Cerebellar nuclear complex (tissue), 1 donor: ENCODE measurements at regions not wholly inside any gene's neighbourhood (a gene's known extent, or its start where the extent isn't known, plus 50 kb on each side); places are given as distances from the start of the nearest gene placed in this dataset.
"Not testable (repeated sequence)": the region's sequence is repeated elsewhere in the genome, so short reads cannot be mapped to it uniquely, and the experiment has no call there.

ENCODE experiments used
- DNase-seq, 2 experiments: peaks; one replicate each; lab custom pipeline; 2025; lab: John Stamatoyannopoulos, UW

DNA sequence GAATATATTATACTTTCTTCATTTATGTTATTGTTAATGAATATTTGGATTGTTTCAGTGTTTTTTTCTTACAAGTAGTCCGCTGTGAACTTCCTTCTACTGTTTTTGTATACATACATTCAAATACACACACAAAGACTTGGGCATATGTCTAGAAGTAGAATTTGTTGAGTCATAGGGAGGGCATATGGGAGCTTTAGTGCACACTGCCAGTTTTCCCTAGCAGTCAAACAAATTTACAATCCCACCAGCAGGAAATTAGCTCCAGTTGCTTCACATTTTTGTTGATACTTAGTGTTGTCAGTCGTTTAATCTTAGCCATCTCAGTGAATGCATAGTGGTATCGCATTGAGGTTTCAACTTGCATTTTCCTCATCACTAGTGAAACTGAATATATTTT lies 492.3 kb downstream of the DIPK2A start:
- no peak for DNase-seq

DNA sequence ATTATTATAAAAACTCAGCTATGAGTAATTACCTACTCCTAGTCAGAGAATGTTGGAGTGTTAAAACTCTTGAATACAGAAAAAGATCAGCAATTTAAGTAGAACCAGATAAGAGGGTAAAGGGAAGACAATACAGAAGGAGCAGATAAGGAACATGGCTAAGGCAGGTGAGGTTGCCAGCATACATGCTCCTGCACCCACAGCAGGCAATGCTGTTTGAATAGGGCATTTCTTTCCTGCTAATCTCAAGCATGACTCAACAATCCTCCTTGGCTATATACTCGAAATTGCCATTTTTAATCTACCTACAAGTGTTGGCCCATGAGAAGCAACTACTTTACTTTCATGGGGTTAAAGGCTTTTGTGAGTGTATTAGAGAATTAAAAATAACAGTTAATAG lies 494.5 kb downstream of the DIPK2A start:
- no peak for DNase-seq

DNA sequence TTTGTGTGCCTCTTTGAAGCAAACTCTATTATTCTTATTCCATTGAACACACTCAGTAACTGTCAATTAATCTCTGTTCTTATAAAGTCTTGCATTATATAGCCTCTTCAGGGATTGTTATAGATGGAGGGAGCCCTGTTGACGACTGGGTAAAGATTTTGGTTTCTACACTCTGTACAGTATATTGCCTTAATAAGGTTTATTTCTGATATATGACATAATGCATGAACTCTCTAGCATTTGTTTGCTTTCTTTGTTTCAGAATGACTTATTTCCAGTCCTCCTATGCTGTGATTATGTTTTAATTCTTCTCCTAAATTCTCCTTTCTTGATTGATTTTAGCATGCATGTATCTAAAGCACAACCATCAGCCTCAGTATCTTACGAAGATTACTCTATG lies 494.9 kb downstream of the DIPK2A start:
- no peak for DNase-seq

DNA sequence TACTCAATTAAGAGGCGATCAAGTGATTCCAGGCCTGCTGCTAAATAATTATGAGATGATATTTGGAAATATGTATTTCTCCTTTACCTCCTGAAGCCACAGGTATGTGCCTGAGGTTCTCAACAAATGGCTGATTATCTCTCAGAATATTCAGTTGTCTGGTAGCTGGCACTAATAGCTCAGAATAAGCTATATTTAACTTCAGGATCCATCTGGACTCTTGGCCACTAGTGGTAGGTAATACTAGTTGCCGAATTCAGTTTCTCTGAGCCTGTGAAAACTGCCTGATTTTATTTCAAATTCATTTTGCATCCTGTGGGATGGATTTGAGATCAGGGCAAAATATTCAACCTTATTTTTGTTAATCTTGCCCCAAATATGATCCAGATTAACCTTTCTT lies 499.0 kb downstream of the DIPK2A start:
- DNase-seq, result peak; percentile 67 to 77

DNA sequence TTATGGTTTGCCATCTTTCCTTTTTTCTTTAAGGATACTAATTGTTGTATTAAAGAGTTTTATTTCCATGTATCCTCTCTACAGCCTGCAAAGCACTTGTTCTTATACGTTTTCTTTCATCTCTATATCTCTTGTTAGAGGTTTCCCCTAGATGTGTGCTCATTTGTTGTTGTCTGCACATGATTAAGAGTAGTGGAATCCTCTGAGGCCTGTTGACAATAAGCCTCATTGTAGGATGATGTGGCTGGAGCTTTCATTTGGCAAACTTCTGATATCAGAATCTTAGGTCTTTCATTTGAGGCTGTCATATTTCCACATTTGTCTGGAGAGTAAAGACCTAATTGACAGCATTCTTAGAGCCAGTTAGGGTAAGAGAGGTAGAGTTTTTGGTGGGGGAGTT lies 506.0 kb downstream of the DIPK2A start:
- no peak for DNase-seq

DNA sequence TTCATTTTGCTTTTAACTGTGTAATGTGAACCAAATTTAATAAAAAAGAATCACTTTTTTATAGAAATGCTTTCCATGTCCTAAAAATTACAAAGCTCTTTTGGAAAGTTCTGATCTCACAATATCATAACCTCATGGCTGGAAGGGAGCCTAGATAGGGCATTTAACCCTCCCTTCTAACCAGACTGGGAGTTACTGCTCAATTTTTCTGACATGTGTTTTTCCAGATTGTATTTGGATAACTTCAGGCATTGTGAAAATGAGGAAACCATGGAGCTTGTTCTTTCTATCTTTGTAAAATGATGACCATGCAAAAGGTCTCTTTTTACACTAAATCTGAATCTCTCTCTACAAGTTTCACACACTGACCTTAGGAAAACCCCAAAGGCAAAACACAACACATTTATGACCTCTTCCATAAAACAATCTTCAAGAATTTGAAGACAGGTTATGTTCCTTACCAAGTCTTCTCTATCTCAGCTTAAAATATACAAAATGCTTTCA lies 508.8 kb downstream of the DIPK2A start:
- DNase-seq, result no peak

DNA sequence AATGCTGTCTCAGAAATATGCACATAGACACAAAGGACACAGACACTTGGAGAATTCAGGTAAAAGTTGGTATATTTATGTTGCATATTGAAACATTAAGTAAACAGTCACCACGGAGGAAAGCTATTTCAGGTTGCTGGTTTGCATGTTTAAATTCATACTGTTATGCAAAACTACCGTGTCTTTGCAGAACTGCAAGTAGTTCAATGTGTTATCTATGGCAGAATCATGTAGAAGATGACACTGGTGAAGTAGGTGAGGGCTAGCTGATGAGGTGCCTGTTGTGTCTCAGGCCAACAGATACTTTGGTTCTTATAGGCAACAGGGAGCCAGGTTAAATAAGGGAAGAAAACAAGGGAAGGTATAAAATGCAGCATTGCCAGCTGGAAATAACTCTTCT lies 511.3 kb downstream of the DIPK2A start:
- no peak for DNase-seq

DNA sequence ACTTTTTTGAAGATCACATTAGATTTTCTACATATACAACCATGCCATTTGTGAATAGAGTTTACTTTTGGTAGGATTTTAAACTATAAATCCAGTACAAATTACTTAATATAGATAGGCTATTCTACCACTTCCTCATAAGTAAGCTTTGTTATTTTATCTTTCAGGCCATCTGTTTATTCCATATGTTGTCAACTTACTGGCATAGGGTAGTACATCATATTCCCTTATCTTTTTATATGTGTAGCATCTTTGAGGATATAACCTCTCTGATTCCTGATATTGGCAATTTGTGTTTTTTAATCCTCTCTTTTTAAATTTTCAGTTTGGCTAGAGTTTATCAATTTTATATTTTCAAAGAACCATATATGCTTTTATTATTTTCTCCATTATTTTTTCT lies 515.4 kb downstream of the DIPK2A start:
- DNase-seq, result no peak

DNA sequence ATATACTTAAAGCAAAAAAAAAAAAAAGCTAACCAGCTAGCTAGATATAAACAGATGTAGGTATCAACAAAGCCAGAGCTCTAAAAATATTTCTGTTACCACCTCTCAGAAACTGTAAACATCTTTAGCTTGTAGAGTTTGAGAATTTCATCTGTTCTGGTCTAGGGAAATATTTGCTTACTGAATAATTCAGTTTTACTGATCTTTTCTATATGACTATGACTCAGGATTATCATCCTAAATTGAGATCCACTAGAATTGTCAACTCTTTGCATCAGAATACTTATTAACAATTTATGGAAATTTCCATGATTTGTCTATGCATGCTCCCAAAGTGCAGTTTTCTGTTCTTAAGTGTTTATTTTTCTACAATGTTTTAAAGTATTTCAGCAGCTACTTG lies 517.3 kb downstream of the DIPK2A start:
- no peak for DNase-seq

DNA sequence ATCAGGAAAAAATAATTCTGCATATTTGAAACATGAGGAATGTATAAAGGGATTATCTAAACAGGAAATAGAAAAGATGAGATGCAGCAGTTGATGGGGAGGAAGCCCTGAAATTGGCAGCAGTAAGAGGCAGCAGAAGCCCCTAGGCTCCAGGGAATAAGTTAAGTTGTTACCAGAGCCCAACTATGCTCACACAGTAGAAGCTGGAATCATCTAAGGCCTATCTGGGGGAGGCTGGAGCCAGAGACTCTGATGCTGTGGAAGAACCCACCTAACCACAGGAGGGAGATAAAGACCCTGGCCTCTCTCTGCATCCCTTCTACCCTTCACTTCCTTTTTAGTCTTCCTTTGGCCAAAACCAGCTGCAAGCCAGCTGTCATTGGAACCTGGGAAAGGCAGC lies 519.7 kb downstream of the DIPK2A start:
- no peak for DNase-seq

DNA sequence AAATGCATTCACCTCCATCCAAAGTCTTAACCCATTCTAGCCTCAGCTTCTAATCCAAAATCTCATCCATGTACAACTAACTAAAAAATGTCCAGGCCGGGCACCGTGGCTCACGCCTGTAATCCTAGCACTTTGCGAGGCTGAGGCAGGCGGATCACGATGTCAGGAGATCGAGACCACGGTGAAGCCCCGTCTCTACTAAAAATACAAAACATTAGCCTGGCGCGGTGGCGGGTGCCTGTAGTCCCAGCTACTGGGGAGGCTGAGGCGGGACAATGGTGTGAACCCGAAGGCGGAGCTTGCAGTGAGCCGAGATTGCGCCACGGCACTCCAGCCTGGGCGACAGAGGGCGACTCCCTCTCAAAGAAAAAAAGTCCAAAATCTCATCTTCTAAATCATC lies 523.0 kb downstream of the DIPK2A start:
- DNase-seq, result not testable (repeated sequence)

DNA sequence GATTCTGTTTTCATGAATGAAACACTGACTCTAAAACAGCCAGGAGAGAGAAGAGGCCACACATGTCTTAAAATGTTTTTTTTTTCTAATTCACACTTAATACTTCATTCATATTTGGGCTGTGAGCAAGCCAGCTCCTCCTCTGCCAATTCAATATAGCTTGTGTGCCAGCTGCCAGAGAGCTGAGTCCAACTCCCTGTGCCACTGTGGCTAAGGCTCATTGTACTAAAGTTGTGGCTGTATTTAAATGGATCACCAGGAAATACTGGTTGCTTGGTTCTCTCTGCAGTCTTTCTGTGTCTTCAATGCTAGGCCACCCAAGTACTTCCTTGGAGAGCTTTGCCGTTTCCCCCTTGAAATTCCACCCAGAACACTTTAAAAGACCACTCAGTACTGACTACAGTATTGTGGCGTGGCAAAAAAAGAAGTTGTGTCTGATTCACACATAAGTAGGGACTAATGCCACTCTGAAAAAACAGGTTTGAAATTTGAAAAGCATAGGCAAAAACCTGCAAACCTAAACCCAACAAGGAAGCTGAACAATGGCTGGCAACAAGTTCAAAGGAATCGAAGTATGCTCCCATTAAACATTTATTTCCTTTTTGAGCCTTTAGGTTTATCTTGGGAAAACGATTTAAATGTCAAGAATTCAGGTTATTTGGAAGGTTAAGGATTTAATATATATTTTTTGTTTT lies 524.7 kb downstream of the DIPK2A start:
- no peak for DNase-seq

DNA sequence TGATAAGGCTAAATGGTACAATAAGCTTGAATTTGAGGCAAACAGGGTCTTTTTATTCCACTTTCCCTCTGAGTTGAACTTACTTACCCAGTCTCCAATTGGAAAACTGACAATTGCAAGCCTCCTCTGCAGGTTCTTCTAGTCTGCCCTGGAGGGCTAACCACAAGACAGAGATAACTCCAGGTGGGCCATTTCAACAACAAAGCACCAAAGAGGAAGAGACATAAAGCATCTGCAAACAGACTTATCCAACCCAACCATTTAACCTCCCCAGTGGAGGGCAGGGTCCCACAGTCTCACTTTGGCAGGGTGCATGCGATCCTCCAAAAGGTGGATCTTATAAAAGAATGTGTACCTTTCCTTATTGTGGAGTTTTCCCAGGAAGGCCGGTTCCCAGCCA lies 525.8 kb downstream of the DIPK2A start:
- DNase-seq, result no peak

DNA sequence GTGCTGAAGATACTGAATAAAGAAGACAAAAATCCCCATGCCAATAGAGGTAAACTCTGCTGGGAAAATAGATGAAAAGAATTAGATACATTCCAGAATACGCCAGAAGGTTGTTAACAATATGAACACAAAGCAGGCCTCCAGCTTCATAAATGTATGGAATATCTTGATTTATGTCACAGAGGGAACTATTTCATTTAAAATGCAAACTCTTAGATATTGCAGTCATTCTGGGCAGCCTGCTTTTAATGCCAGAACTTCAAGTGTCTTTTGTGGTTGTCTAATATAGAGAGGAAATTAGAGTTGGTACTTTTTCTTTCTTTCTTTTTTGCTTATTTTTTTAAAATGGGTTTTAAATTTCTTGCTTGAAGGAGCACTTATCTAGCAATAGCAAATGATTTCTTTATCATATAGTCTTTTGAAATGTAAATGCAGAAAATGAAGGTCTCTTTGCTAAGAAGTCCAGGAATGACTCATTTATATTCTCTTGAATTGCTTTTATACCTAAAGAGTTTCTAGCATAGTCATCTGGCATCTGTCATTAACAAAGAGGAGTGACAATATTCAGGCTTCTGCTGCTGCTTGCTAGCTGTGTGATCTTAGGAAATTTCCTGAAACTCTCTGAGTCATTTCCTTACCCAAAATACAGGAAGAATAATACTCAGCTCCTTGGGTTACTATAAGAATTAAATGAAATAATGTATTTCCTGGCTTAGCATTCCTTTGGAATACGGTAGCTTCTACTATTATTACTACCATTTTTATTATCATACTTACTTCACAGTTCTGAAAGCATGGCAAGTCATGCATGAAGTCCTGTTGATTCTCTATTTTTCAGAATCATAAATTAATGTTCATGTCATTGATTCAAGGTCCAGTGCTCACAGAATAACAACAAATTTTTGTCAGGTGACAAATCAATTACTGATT lies 527.6 kb downstream of the DIPK2A start:
- DNase-seq, result no peak

DNA sequence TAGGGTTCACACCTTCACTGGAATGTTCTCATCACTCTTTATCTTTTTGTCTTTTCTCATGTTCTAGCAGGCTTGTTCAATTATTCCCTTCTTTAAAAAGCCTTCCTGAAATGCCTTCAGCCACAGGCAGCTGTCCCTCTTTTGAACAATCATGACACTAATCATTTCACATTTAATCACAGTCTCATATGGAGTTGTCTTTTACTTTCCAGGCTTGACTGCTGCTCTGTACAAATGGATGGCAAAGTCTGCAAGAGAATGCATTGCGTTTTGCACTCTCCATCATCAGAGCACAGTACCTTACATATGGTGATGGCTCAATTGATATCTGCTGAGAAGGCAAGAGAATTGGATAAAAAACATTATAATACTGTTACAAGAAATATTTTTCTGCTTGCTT lies 529.8 kb downstream of the DIPK2A start:
- no peak for DNase-seq

DNA sequence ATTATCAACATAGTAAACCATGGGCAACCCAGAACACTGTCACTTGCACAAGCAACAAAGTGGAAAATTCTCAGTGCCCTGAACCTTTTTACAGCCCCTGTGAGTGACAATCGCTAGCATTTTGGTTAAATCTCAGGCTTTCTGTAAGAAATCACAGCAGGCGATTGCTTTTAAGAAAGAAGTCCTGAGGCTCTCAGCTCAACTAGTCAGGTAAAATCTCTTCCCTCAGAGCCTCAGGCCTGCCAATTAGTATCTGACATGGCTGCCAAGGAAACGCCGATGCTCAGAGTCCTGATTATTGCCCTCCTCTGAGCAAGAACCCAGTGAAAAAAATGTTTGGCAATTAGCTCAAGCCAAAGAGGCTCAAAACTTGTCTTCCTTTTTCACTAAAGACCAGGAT lies 530.8 kb downstream of the DIPK2A start:
- no peak for DNase-seq

DNA sequence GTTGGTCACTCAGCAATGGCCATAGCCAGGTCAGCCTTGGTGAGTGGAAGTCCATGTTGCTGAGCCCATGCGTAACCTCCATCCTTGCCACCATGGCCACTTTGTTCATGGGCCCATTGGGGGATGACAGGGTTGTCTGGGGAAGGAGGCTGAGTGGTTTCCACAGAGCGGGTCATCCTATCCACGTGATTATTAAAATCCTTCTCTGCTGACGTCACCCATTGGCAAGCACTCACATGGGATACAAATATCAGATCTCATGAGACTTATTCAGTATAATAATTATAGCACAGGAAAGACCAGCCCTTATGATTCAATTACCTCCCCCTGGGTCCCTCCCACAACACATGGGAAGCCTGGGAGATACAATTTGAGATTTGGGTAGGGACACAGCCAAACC lies 534.8 kb downstream of the DIPK2A start:
- DNase-seq, result not testable (repeated sequence)

DNA sequence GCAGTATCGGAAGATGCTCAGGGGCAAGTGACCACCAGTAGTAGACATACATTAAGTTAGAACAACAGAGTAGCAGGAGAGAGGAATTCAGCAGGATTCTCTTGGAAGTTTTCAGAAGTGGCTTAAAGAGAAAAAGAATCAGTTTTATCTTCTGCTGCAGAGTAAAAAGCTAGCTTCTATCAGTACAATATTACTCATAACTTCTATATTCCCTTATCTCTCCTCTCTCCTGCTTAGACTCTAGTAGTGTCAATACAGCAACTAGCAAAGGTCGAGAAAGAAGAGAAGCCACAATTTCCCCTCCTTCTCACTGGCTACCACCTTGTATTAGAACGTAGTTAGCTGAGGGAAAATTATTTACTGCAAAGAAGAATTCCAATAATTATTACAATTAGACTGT lies 539.7 kb downstream of the DIPK2A start:
- DNase-seq, result no peak

DNA sequence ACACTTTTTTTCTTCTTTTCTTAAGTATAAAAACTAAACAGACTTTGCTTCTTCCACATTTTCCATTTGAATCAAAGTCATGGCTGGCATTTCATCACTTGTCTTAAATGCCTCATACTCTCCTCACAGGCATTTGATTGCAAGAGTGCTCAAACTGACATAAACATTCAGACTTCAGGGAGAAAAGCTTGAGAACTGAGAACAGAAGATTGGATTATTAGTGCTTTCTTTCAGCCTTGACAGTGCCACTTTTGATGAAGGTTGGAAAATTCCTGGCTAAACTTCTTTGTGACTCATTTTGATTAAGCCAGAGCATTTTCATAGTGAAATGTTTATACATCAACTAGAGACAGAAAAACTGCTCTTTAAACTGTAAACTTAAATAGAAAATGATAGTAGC lies 544.4 kb downstream of the DIPK2A start:
- no peak for DNase-seq

DNA sequence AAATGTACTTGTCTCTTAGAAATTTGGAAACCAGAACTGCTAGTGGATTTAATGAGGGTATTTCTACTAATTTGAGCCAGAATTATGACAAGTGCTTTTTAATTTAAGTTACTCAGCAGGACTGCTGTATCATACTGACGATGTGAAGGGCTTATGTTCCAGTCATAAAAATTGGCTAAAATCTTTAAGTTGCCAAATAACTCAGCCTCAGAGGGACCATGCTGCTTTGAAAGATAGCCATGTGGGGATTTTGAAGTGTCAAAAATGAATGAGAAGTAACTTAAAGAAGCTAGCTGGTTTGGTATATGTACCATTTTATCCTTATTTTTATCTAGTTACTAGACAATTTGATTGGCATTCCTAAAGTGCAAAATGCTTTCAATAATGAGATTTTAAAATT lies 545.0 kb downstream of the DIPK2A start:
- no peak for DNase-seq

DNA sequence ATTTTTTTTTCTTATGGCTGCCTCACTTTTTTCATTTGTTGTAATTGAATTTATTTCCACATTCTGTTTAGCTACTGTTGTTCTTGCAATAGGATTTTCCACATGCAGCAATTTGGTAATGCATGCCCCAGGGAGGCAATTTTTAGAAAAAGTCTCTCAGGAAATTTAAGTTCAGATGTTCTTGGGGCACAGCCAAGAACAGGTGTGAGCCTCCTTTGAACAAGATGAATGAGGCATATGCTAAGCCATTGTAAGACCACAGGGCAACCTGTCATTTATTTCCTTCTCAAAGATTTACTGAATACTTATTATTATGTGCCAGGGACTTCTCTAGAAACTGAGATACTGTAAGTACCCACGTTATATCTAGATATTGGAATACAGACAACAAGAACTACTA lies 549.5 kb downstream of the DIPK2A start:
- no peak for DNase-seq

DNA sequence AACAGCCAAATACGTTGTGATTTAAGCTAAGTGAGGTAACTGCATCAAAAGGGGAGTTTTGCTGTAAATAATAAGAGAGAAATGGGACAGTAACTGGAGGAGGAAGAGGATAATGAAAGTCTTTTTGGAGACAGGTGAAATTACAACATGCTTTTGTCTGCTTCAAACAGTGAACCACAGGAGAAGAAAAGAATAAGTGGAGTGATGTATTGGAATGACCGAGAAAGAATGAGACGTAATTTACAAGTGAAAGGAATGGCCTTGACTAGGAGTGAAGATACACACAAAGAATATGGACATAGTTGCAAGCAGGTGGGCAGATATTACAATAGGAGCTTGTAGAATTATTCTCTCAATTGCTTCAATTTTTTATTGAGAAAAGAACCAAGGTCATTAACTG lies 550.8 kb downstream of the DIPK2A start:
- DNase-seq, result no peak

DNA sequence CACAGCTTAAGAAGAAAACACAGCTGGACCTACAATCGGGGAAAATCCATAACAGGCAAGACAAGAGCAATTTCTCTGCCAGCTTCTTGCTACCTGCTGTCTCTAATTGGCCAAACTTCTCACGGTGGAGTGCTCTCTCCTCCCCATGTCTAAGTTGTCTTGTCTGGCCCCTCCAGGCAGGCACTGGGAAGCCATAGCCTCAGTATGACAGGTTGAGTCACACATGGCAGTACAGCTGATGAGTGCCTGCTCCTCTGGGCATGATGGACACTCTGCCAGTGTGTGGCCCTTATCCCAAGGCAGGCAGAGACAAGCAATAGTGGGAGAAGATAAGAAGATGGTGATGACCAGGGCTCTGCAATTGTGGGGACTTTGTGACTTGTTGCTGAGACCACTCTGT lies 551.8 kb downstream of the DIPK2A start:
- no peak for DNase-seq
